HG02885 (cell line): ENCODE measurements at regions not wholly inside any gene's neighbourhood (a gene's known extent, or its start where the extent isn't known, plus 50 kb on each side); places are given as distances from the start of the nearest gene placed in this dataset.
"Not testable (repeated sequence)": the region's sequence is repeated elsewhere in the genome, so short reads cannot be mapped to it uniquely, and the experiment has no call there.

Source experiments
- ATAC-seq: cut with Tn5 transposase; IDR thresholded peaks from one replicate; pipeline ENCODE4 v1.9.1; 2021; ENCODE audit warnings: mild to moderate bottlenecking; ENCODE audit not compliant: unreplicated experiment, poor library complexity

GRCh38 chr4:125008676-125009075 is 296.1 kb upstream of the ANKRD50 start:
- ATAC-seq, result no peak

GRCh38 chr4:125004676-125005075 is 292.1 kb upstream of the ANKRD50 start:
- ATAC-seq, result no peak

GRCh38 chr4:125003840-125004239 is 291.3 kb upstream of the ANKRD50 start:
- ATAC-seq, result no peak

- no peak for ATAC-seq
Observed at GRCh38 chr4:124997991-124998390, 285.5 kb upstream of the ANKRD50 start.

GRCh38 chr4:124997124-124997523 is 284.6 kb upstream of the ANKRD50 start:
- ATAC-seq, result no peak

GRCh38 chr4:124993838-124994237 is 281.3 kb upstream of the ANKRD50 start:
- ATAC-seq, result no peak

- ATAC-seq, result no peak
Observed at GRCh38 chr4:124990398-124990797, 277.9 kb upstream of the ANKRD50 start.

- no peak for ATAC-seq
Observed at GRCh38 chr4:124980276-124980752, 267.8 kb upstream of the ANKRD50 start.

- not testable (repeated sequence) for ATAC-seq
Observed at GRCh38 chr4:124978536-124978935, 266.0 kb upstream of the ANKRD50 start.

- no peak for ATAC-seq
Observed at GRCh38 chr4:124977045-124977444, 264.5 kb upstream of the ANKRD50 start.

- ATAC-seq, result no peak
Observed at GRCh38 chr4:124974152-124974551, 261.6 kb upstream of the ANKRD50 start.

- ATAC-seq, result no peak
Observed at GRCh38 chr4:124973716-124974115, 261.2 kb upstream of the ANKRD50 start.

GRCh38 chr4:124970011-124970410 is 257.5 kb upstream of the ANKRD50 start:
- no peak for ATAC-seq

- ATAC-seq, result no peak
Observed at GRCh38 chr4:124965497-124965891, 253.0 kb upstream of the ANKRD50 start.

GRCh38 chr4:124964852-124965496 is 252.4 kb upstream of the ANKRD50 start:
- no peak for ATAC-seq

GRCh38 chr4:124964251-124964650 is 251.7 kb upstream of the ANKRD50 start:
- no peak for ATAC-seq

- ATAC-seq, result no peak
Observed at GRCh38 chr4:124961138-124961750, 248.7 kb upstream of the ANKRD50 start.

- ATAC-seq, result no peak
Observed at GRCh38 chr4:124958847-124959246, 246.3 kb upstream of the ANKRD50 start.

- ATAC-seq, result no peak
Observed at GRCh38 chr4:124955476-124955875, 242.9 kb upstream of the ANKRD50 start.

GRCh38 chr4:124954046-124954445 is 241.5 kb upstream of the ANKRD50 start:
- ATAC-seq, result no peak

GRCh38 chr4:124953486-124953885 is 241.0 kb upstream of the ANKRD50 start:
- no peak for ATAC-seq

- ATAC-seq, result no peak
Observed at GRCh38 chr4:124953061-124953460, 240.5 kb upstream of the ANKRD50 start.
